DND-41 (cell line): ENCODE measurements at regions not wholly inside any gene's neighbourhood (a gene's known extent, or its start where the extent isn't known, plus 50 kb on each side); places are given as distances from the start of the nearest gene placed in this dataset.

Experiments used
- CTCF ChIP-seq: IDR thresholded peaks from 2 replicates; pipeline ENCODE4 v1.5.1; 2012; ENCODE audit warnings: borderline replicate concordance, low read length, moderate library complexity, mild to moderate bottlenecking; ENCODE audit not compliant: poor library complexity, severe bottlenecking; ENCODE audit errors: extremely low read depth
- EZH2 ChIP-seq: IDR thresholded peaks from 3 replicates; pipeline ENCODE4 v1.6.1; 2012; ENCODE audit warnings: borderline replicate concordance, low read depth, mild to moderate bottlenecking, moderate library complexity, low read length, inconsistent platforms; ENCODE audit not compliant: severe bottlenecking

DNA sequence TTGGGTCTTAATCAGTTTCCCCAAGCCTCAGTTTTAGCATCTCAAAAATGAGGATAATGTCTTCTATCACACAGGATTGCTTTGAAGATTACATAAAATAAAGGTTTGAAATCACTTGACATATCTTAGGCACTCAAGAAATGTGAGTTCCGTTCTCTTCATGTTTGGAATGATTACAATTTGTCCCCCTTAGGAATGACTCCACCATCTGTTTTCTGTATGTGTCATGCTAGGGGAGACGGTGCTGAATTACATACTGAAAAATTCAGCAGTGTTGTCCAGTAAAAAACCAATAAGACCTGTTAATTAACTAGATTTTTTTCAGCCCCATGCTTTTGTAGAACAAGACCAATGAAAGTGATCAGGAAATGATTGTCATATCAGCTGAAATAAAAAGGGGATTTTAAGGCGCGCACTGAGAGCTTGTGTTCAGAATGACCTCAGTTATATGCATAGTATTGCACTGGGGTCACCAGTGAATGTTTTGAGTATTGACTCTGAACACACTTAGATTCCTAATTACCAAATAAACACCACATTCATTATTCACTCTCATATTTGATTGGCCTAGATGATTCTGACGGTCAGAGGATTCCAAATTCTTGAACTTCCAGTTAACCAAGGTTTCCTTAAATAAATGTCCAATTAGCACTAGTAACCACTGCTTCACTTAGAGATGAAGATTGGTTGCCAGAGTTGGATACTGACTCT is 114.5 kb upstream of the KCNK2 start:
- no peak for TF ChIP-seq CTCF
- no peak for TF ChIP-seq EZH2
